ENCODE measurements at regions not wholly inside any gene's neighbourhood (a gene's known extent, or its start where the extent isn't known, plus 50 kb on each side); places are given as distances from the start of the nearest gene placed in this dataset.
"Not testable (repeated sequence)": the region's sequence is repeated elsewhere in the genome, so short reads cannot be mapped to it uniquely, and the experiment has no call there.

- no peaks in the 10 kb centered on the region for H3K4me1 ChIP-seq (replicated peaks)
- WGBS, result 37% methylated on average over 4 of the region's 4 CpGs
- no peaks in the 10 kb centered on the region for H3K9me3 ChIP-seq
- no peak for DNase-seq (ENCODE audit: low spot score)
- no peak overlapping the region for H3K4me3 ChIP-seq
- no peak overlapping the region for H3K27ac ChIP-seq
- intact Hi-C loops (cut with DNase I), result no loop called here
- H3K27me3 ChIP-seq (replicated peaks; ENCODE audit: insufficient read depth), result no peaks in the 10 kb centered on the region
- TF ChIP-seq POLR2A (IDR thresholded peaks at IDR 0.05) (no peak), POLR2AphosphoS5 (IDR thresholded peaks at IDR 0.05) (no peak), CTCF (IDR thresholded peaks at IDR 0.05) (no peak)
- H3K36me3 ChIP-seq, result no peaks in the 10 kb centered on the region
Measured at GRCh38 chr2:106334802-106335201, 133.4 kb downstream of the RGPD3 start.

- H3K27ac ChIP-seq, H3K36me3 ChIP-seq: not testable (repeated sequence)
- 94% methylated on average over 10 of the region's 10 CpGs for WGBS
Measured at GRCh38 chr2:106333253-106333873, 134.8 kb downstream of the RGPD3 start.

GRCh38 chr2:106332054-106332453, 136.2 kb downstream of the RGPD3 start:
- Histone ChIP-seq H3K36me3 (no peaks in the 10 kb centered on the region), H3K27me3 (replicated peaks; ENCODE audit: insufficient read depth) (no peaks in the 10 kb centered on the region), H3K27ac (no peak overlapping the region), H3K4me3 (no peak overlapping the region), H3K4me1 (replicated peaks) (no peaks in the 10 kb centered on the region), H3K9me3 (no peaks in the 10 kb centered on the region)
- no peak for DNase-seq (ENCODE audit: low spot score)
- intact Hi-C loops (cut with DNase I), result no loop called here
- WGBS, result 64% methylated on average over 4 of the region's 4 CpGs
- TF ChIP-seq POLR2AphosphoS5 (IDR thresholded peaks at IDR 0.05) (no peak), CTCF (IDR thresholded peaks at IDR 0.05) (no peak), POLR2A (IDR thresholded peaks at IDR 0.05) (no peak)

More at GRCh38 chr2:106333253-106333873, 134.8 kb downstream of the RGPD3 start:
- H3K9me3 ChIP-seq; DNase-seq (ENCODE audit: low spot score); intact Hi-C loops (cut with DNase I); H3K4me3 ChIP-seq; H3K27me3 ChIP-seq (replicated peaks; ENCODE audit: insufficient read depth); H3K4me1 ChIP-seq (replicated peaks): not testable (repeated sequence)

GRCh38 chr2:106330384-106331261, 136.5 kb upstream of the UXS1 start:
- H3K4me1 ChIP-seq (replicated peaks); H3K36me3 ChIP-seq; intact Hi-C loops (cut with DNase I); H3K27me3 ChIP-seq (replicated peaks; ENCODE audit: insufficient read depth); H3K4me3 ChIP-seq; H3K9me3 ChIP-seq; H3K27ac ChIP-seq; DNase-seq (ENCODE audit: low spot score): not testable (repeated sequence)
- WGBS, result 66% methylated on average over 11 of the region's 11 CpGs

- intact Hi-C loops (cut with DNase I), result no loop called here
- Histone ChIP-seq H3K4me1 (replicated peaks) (peaks cover 4% of the 10 kb centered on the region), H3K36me3 (no peaks in the 10 kb centered on the region), H3K9me3 (no peaks in the 10 kb centered on the region), H3K4me3 (no peak overlapping the region), H3K27me3 (replicated peaks; ENCODE audit: insufficient read depth) (no peaks in the 10 kb centered on the region), H3K27ac (no peak overlapping the region)
- no peak for DNase-seq (ENCODE audit: low spot score)
- WGBS, result 61% methylated on average over 10 of the region's 10 CpGs
- no peak for TF ChIP-seq POLR2A (IDR thresholded peaks at IDR 0.05)
- TF ChIP-seq POLR2AphosphoS5 (IDR thresholded peaks at IDR 0.05), result no peak
- no peak for TF ChIP-seq CTCF (IDR thresholded peaks at IDR 0.05)
Measured at GRCh38 chr2:106323337-106324013, 129.4 kb upstream of the UXS1 start.

Measured in prostate gland (tissue), 2 donors.